ENCODE measurements at regions not wholly inside any gene's neighbourhood (a gene's known extent, or its start where the extent isn't known, plus 50 kb on each side); places are given as distances from the start of the nearest gene placed in this dataset.

- no peak for DNase-seq
- intact Hi-C loops (cut with DNase I), result loop anchor here (5.0 kb wide), 1 partner anchor 53 kb away; no protein-coding TSS in a partner anchor
- ATAC-seq, result no peak
- H3K27me3 ChIP-seq, result no peaks in the 10 kb centered on the region
- H3K9me3 ChIP-seq, result no peaks in the 10 kb centered on the region
- H3K36me3 ChIP-seq (replicated peaks in 1 of 2; ENCODE audit: insufficient read depth in 1 of 2, low read depth in 2 of 2), result no peaks in the 10 kb centered on the region
- H3K27ac ChIP-seq, result no peak overlapping the region
- H3K4me3 ChIP-seq, result no peak overlapping the region
- H3K4me1 ChIP-seq, result no peaks in the 10 kb centered on the region
- TF ChIP-seq CTCF (IDR thresholded peaks at IDR 0.05) (no peak), POLR2A (IDR thresholded peaks at IDR 0.05) (no peak)
- WGBS, 2 donors, result 94% methylated on average over 9 of the region's 9 CpGs
Measured at GRCh38 chr9:38233796-38234355, 158.6 kb upstream of the ALDH1B1 start.

- 78 to 92% methylated on average over 9 to 10 of the region's 10 CpGs for WGBS, 2 donors
- intact Hi-C loops (cut with DNase I), result loop anchor here (5.0 kb wide), 1 partner anchor 54 kb away; no protein-coding TSS in a partner anchor
Measured at GRCh38 chr9:38233343-38233742, 159.2 kb upstream of the ALDH1B1 start.

GRCh38 chr9:38232895-38233294 lies 159.6 kb upstream of the ALDH1B1 start:
- Histone ChIP-seq H3K9me3 (no peaks in the 10 kb centered on the region), H3K36me3 (replicated peaks in 1 of 2; ENCODE audit: insufficient read depth in 1 of 2, low read depth in 2 of 2) (no peaks in the 10 kb centered on the region), H3K4me3 (no peak overlapping the region), H3K27me3 (no peaks in the 10 kb centered on the region), H3K4me1 (no peaks in the 10 kb centered on the region), H3K27ac (no peak overlapping the region)
- intact Hi-C loops (cut with DNase I), result loop anchor here (5.0 kb wide), 1 partner anchor 54 kb away; no protein-coding TSS in a partner anchor
- ATAC-seq, result peak; percentile 24
- DNase-seq, result no peak
- TF ChIP-seq POLR2A (IDR thresholded peaks at IDR 0.05) (no peak), CTCF (IDR thresholded peaks at IDR 0.05) (no peak)
- 65 to 90% methylated on average over 6 of the region's 6 CpGs for WGBS, 2 donors

More at GRCh38 chr9:38233343-38233742, 159.2 kb upstream of the ALDH1B1 start:
- Histone ChIP-seq H3K27me3 (no peaks in the 10 kb centered on the region), H3K9me3 (no peaks in the 10 kb centered on the region), H3K4me1 (no peaks in the 10 kb centered on the region), H3K36me3 (replicated peaks in 1 of 2; ENCODE audit: insufficient read depth in 1 of 2, low read depth in 2 of 2) (no peaks in the 10 kb centered on the region), H3K4me3 (no peak overlapping the region), H3K27ac (no peak overlapping the region)
- TF ChIP-seq CTCF (IDR thresholded peaks at IDR 0.05), result no peak
- TF ChIP-seq POLR2A (IDR thresholded peaks at IDR 0.05), result no peak
- DNase-seq (no peak), ATAC-seq (no peak)

GRCh38 chr9:38229504-38230155 lies 160.6 kb upstream of the SHB start:
- no peak overlapping the region for H3K27ac ChIP-seq
- ATAC-seq (no peak), DNase-seq (no peak)
- no peak for TF ChIP-seq CTCF (IDR thresholded peaks at IDR 0.05)
- no peak for TF ChIP-seq POLR2A (IDR thresholded peaks at IDR 0.05)
- H3K4me1 ChIP-seq, result peaks cover 8% of the 10 kb centered on the region
- H3K4me3 ChIP-seq, result no peak overlapping the region
- no peaks in the 10 kb centered on the region for H3K36me3 ChIP-seq (replicated peaks in 1 of 2; ENCODE audit: insufficient read depth in 1 of 2, low read depth in 2 of 2)
- H3K9me3 ChIP-seq, result no peaks in the 10 kb centered on the region
- intact Hi-C loops (cut with DNase I), result loop anchor here (5.0 kb wide), 1 partner anchor 58 kb away; no protein-coding TSS in a partner anchor
- H3K27me3 ChIP-seq, result no peaks in the 10 kb centered on the region
- 83 to 86% methylated on average over 13 of the region's 13 CpGs for WGBS, 2 donors

Measured in body of pancreas (tissue), 4 donors.